ENCODE measurements at regions not wholly inside any gene's neighbourhood (a gene's known extent, or its start where the extent isn't known, plus 50 kb on each side); places are given as distances from the start of the nearest gene placed in this dataset.
"Not testable (repeated sequence)": the region's sequence is repeated elsewhere in the genome, so short reads cannot be mapped to it uniquely, and the experiment has no call there.

DNA sequence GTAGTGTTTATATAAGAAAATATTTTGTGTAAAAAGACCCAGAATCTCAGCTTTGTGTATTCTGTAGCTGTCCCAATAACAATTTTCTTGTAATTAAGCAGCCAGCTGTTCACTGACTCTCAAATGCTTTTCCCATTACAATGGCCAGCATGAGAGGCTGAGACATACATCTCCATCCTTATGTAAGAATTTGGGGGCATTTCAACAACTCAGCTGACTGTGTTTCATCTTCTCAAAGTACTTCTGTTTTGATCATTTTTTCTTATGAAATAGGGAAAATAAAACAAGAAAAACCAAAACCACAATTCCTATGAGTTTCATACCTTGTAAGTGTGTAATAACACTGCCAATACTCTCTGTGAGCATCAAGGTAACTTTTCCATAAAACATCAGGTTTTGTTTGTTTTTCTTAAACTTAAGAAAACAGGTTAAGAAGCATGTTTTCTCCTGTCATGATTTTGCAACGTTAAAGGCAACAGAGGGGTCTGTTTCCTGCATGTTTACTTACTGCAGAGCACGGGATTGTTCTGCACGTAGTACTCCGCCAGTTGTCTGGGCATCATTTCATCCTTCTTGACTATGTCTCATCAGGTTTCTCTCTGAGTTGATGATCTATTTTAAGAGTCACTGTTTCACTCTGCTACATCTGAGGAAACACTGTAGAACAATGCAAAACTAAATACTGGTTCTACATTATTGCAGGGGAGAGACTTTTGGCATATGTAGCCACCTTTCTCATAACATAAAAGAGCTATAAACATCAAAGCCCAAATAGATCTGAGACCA lies 62.9 kb upstream of the CYRIA start:
- no peaks in the 10 kb centered on the region for H3K4me1 ChIP-seq (ENCODE audit: control insufficient read depth, insufficient read depth, low read length)
- H3K36me3 ChIP-seq (ENCODE audit: control insufficient read depth, insufficient read depth, low read length), result no peaks in the 10 kb centered on the region

DNA sequence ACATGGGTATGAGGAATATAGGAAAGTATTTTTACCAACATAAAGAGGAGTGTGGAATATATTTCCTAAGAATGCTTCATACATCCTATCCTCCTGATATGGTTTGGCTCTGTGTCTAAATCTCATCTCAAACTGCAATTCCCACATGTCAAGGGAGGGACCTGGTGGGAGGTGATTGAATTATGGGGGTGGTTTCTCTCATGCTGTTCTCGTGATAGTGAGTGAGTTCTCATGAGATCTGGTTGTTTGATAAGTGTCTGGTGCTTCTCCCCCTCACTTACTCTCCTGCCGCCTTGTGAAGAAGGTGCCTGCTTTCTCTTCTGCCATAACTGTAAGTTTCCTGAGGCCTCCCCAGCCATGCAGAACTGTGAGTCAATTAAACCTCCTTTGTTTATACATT lies 62.2 kb upstream of the CYRIA start:
- not testable (repeated sequence) for H3K4me3 ChIP-seq (ENCODE audit: low read depth, low read length); H3K9ac ChIP-seq (ENCODE audit: low read depth, low read length); H3K27ac ChIP-seq (ENCODE audit: low read depth, low read length)

More for the DNA sequence above, 62.9 kb upstream of the CYRIA start:
- Histone ChIP-seq H3K4me3 (ENCODE audit: low read depth, low read length) (no peak overlapping the region), H3K27ac (ENCODE audit: low read depth, low read length) (no peak overlapping the region), H3K27me3 (ENCODE audit: control insufficient read depth, insufficient read depth, low read length) (no peaks in the 10 kb centered on the region), H3K9ac (ENCODE audit: low read depth, low read length) (no peak overlapping the region), H3K9me3 (ENCODE audit: control insufficient read depth, insufficient read depth, low read length) (no peaks in the 10 kb centered on the region)

GRCh38 chr2:16727256-16727655 lies 61.6 kb upstream of the CYRIA start:
- Histone ChIP-seq H3K36me3 (ENCODE audit: control insufficient read depth, insufficient read depth, low read length) (no peaks in the 10 kb centered on the region), H3K4me1 (ENCODE audit: control insufficient read depth, insufficient read depth, low read length) (no peaks in the 10 kb centered on the region), H3K27me3 (ENCODE audit: control insufficient read depth, insufficient read depth, low read length) (no peaks in the 10 kb centered on the region), H3K27ac (ENCODE audit: low read depth, low read length) (no peak overlapping the region), H3K9me3 (ENCODE audit: control insufficient read depth, insufficient read depth, low read length) (no peaks in the 10 kb centered on the region), H3K9ac (ENCODE audit: low read depth, low read length) (no peak overlapping the region), H3K4me3 (ENCODE audit: low read depth, low read length) (no peak overlapping the region)

More for the DNA sequence above, 62.2 kb upstream of the CYRIA start:
- not testable (repeated sequence) for H3K9me3 ChIP-seq (ENCODE audit: control insufficient read depth, insufficient read depth, low read length); H3K36me3 ChIP-seq (ENCODE audit: control insufficient read depth, insufficient read depth, low read length); H3K27me3 ChIP-seq (ENCODE audit: control insufficient read depth, insufficient read depth, low read length); H3K4me1 ChIP-seq (ENCODE audit: control insufficient read depth, insufficient read depth, low read length)

GRCh38 chr2:16726577-16726976 lies 60.9 kb upstream of the CYRIA start:
- Histone ChIP-seq H3K4me1 (ENCODE audit: control insufficient read depth, insufficient read depth, low read length) (no peaks in the 10 kb centered on the region), H3K27ac (ENCODE audit: low read depth, low read length) (no peak overlapping the region), H3K9me3 (ENCODE audit: control insufficient read depth, insufficient read depth, low read length) (no peaks in the 10 kb centered on the region), H3K27me3 (ENCODE audit: control insufficient read depth, insufficient read depth, low read length) (no peaks in the 10 kb centered on the region), H3K9ac (ENCODE audit: low read depth, low read length) (no peak overlapping the region), H3K4me3 (ENCODE audit: low read depth, low read length) (no peak overlapping the region), H3K36me3 (ENCODE audit: control insufficient read depth, insufficient read depth, low read length) (no peaks in the 10 kb centered on the region)

DNA sequence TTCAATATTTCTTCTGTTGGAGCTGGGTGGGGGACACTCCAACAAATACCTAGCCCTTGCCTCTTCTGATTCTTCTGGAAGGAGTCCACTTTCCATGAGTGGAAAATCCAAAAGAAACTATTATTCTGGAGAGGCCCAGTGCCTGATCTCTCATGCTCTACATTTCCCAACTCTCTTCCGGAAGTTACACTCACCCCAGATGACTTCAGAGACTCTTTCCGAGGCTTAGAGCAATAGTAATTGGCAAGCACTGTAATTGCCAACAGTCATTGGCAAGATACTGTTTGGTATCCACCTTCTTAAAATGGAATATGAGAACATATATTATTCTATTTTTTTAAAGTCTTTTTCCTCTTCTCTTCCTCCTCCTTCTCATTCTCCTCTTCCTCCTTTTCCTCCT lies 60.5 kb upstream of the CYRIA start:
- H3K4me3 ChIP-seq (ENCODE audit: low read depth, low read length), result no peak overlapping the region

GRCh38 chr2:16725549-16725948 lies 59.9 kb upstream of the CYRIA start:
- Histone ChIP-seq H3K27ac (ENCODE audit: low read depth, low read length) (no peak overlapping the region), H3K4me1 (ENCODE audit: control insufficient read depth, insufficient read depth, low read length) (no peaks in the 10 kb centered on the region), H3K9ac (ENCODE audit: low read depth, low read length) (no peak overlapping the region), H3K36me3 (ENCODE audit: control insufficient read depth, insufficient read depth, low read length) (no peaks in the 10 kb centered on the region), H3K27me3 (ENCODE audit: control insufficient read depth, insufficient read depth, low read length) (no peaks in the 10 kb centered on the region), H3K9me3 (ENCODE audit: control insufficient read depth, insufficient read depth, low read length) (no peaks in the 10 kb centered on the region), H3K4me3 (ENCODE audit: low read depth, low read length) (no peak overlapping the region)

More for the DNA sequence above, 60.5 kb upstream of the CYRIA start:
- Histone ChIP-seq H3K27ac (ENCODE audit: low read depth, low read length) (no peak overlapping the region), H3K27me3 (ENCODE audit: control insufficient read depth, insufficient read depth, low read length) (no peaks in the 10 kb centered on the region), H3K36me3 (ENCODE audit: control insufficient read depth, insufficient read depth, low read length) (no peaks in the 10 kb centered on the region), H3K4me1 (ENCODE audit: control insufficient read depth, insufficient read depth, low read length) (no peaks in the 10 kb centered on the region), H3K9ac (ENCODE audit: low read depth, low read length) (no peak overlapping the region), H3K9me3 (ENCODE audit: control insufficient read depth, insufficient read depth, low read length) (no peaks in the 10 kb centered on the region)

GRCh38 chr2:16722677-16723076 lies 57.0 kb upstream of the CYRIA start:
- Histone ChIP-seq H3K4me3 (ENCODE audit: low read depth, low read length) (no peak overlapping the region), H3K9me3 (ENCODE audit: control insufficient read depth, insufficient read depth, low read length) (no peaks in the 10 kb centered on the region), H3K27ac (ENCODE audit: low read depth, low read length) (no peak overlapping the region), H3K9ac (ENCODE audit: low read depth, low read length) (no peak overlapping the region), H3K27me3 (ENCODE audit: control insufficient read depth, insufficient read depth, low read length) (no peaks in the 10 kb centered on the region), H3K36me3 (ENCODE audit: control insufficient read depth, insufficient read depth, low read length) (no peaks in the 10 kb centered on the region), H3K4me1 (ENCODE audit: control insufficient read depth, insufficient read depth, low read length) (no peaks in the 10 kb centered on the region)

- Histone ChIP-seq H3K9me3 (ENCODE audit: control insufficient read depth, insufficient read depth, low read length) (no peaks in the 10 kb centered on the region), H3K4me3 (ENCODE audit: low read depth, low read length) (no peak overlapping the region), H3K27ac (ENCODE audit: low read depth, low read length) (no peak overlapping the region), H3K4me1 (ENCODE audit: control insufficient read depth, insufficient read depth, low read length) (no peaks in the 10 kb centered on the region), H3K36me3 (ENCODE audit: control insufficient read depth, insufficient read depth, low read length) (no peaks in the 10 kb centered on the region), H3K9ac (ENCODE audit: low read depth, low read length) (no peak overlapping the region), H3K27me3 (ENCODE audit: control insufficient read depth, insufficient read depth, low read length) (no peaks in the 10 kb centered on the region)
These were observed 56.5 kb upstream of the CYRIA start for GRCh38 chr2:16722126-16722525.

DNA sequence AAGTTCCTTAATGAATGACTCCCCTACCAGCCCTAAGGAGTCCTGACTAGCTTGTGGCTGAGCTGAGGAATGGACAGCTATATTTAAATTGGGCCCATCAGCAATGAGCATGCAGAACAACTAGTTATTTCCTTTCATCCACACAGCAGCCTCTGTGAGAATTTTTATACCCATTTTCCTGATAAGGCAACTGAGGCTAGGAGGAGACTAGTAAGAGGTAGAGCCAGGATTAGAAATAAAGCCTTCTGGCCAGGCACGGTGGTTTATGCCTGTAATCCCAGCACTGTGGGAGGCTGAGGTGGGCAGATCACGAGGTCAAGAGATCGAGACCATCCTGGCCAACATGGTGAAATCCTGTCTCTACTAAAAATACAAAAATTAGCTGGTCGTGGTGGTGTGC lies 55.9 kb upstream of the CYRIA start:
- not testable (repeated sequence) for H3K4me1 ChIP-seq (ENCODE audit: control insufficient read depth, insufficient read depth, low read length); H3K4me3 ChIP-seq (ENCODE audit: low read depth, low read length); H3K27me3 ChIP-seq (ENCODE audit: control insufficient read depth, insufficient read depth, low read length); H3K9me3 ChIP-seq (ENCODE audit: control insufficient read depth, insufficient read depth, low read length); H3K36me3 ChIP-seq (ENCODE audit: control insufficient read depth, insufficient read depth, low read length); H3K9ac ChIP-seq (ENCODE audit: low read depth, low read length); H3K27ac ChIP-seq (ENCODE audit: low read depth, low read length)

DNA sequence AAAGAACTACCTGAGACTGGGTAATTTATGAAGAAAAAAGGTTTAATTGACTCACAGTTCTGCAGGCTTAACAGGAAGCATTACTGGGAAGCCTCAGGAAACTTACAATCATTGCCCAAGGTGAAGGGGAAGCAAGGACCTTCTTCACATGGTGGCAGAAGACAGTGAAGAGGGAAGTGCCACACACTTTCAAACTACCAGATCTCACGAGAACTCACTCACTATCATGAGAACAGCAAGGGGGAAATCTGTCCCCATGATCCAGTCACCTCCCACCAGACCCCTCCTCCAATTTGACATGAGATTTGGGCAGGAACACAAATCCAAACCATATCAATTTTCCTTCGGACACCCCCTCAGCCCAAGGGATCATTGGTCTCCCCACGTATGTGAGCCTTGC lies 55.1 kb upstream of the CYRIA start:
- not testable (repeated sequence) for H3K4me1 ChIP-seq (ENCODE audit: control insufficient read depth, insufficient read depth, low read length); H3K27ac ChIP-seq (ENCODE audit: low read depth, low read length); H3K9me3 ChIP-seq (ENCODE audit: control insufficient read depth, insufficient read depth, low read length); H3K27me3 ChIP-seq (ENCODE audit: control insufficient read depth, insufficient read depth, low read length); H3K4me3 ChIP-seq (ENCODE audit: low read depth, low read length); H3K36me3 ChIP-seq (ENCODE audit: control insufficient read depth, insufficient read depth, low read length); H3K9ac ChIP-seq (ENCODE audit: low read depth, low read length)

DNA sequence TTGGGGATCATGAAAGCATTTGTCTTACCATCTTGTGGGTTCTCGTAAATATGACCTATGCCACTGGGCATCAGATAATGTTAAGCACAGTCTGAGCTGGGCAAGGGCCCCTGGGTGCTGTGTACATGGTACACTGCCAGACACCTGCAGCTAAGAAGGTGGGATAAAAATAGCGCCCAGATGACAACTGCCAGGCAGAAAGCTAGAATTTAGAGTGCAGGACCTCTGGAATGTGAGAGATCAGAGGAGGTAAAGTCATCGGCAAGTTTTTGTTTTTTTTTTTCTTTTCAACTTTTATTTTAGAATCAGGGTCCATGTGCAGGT lies 53.8 kb upstream of the CYRIA start:
- Histone ChIP-seq H3K9ac (ENCODE audit: low read depth, low read length) (no peak overlapping the region), H3K27ac (ENCODE audit: low read depth, low read length) (no peak overlapping the region), H3K36me3 (ENCODE audit: control insufficient read depth, insufficient read depth, low read length) (no peaks in the 10 kb centered on the region), H3K4me3 (ENCODE audit: low read depth, low read length) (no peak overlapping the region), H3K27me3 (ENCODE audit: control insufficient read depth, insufficient read depth, low read length) (no peaks in the 10 kb centered on the region), H3K4me1 (ENCODE audit: control insufficient read depth, insufficient read depth, low read length) (no peaks in the 10 kb centered on the region), H3K9me3 (ENCODE audit: control insufficient read depth, insufficient read depth, low read length) (no peaks in the 10 kb centered on the region)

Data from HUES48 (cell line).